K562 (cell line): ENCODE measurements at regions not wholly inside any gene's neighbourhood (a gene's known extent, or its start where the extent isn't known, plus 50 kb on each side); places are given as distances from the start of the nearest gene placed in this dataset.

ENCODE experiments used
- FOS ChIP-seq: IDR thresholded peaks from 3 replicates; pipeline ENCODE4 v1.6.1; 2011; ENCODE audit not compliant: insufficient read length; ENCODE audit errors: extremely low read depth
- KLF6 ChIP-seq: fragments of 250-450 bp; sonication (Bioruptor Pico); IDR thresholded peaks from 2 replicates; pipeline ENCODE4 v1.4.0; 2020; ENCODE audit warnings: mild to moderate bottlenecking, moderate library complexity, borderline replicate concordance
- MYNN ChIP-seq, 2 experiments: sonication (generic); formaldehyde crosslinking in 1 of 2; IDR thresholded peaks; 2 replicates each; pipeline versions ENCODE4 v1.5.0 to v1.6.1; 2016 to 2020; ENCODE audit warnings: antibody characterized with exemption in 1 of 2, missing genetic modification reagents in 1 of 2
- POLR2AphosphoS5 ChIP-seq: IDR thresholded peaks from 2 replicates; pipeline ENCODE4 v1.6.1; 2011; ENCODE audit warnings: mild to moderate bottlenecking, low read depth, low read length, moderate library complexity; ENCODE audit not compliant: control insufficient read depth, insufficient read depth
- RUNX1 ChIP-seq: sonication (generic); IDR thresholded peaks from 2 replicates; pipeline ENCODE4 v1.6.1; 2016; ENCODE audit warnings: antibody characterized with exemption, low read depth
- TAF1 ChIP-seq: IDR thresholded peaks from 2 replicates; pipeline ENCODE4 v1.6.1; 2011; ENCODE audit warnings: mild to moderate bottlenecking, low read length, moderate library complexity; ENCODE audit not compliant: insufficient read depth, control insufficient read depth, severe bottlenecking; ENCODE audit errors: extremely low read depth
- YY1 ChIP-seq, 3 experiments: IDR thresholded peaks; 2 replicates each; pipeline ENCODE4 v1.6.1; 2011; ENCODE audit warnings: low read length in 2 of 3, mild to moderate bottlenecking in 2 of 3, moderate library complexity in 2 of 3, borderline replicate concordance in 1 of 3, control low read depth in 1 of 3, low read depth in 1 of 3; ENCODE audit not compliant: insufficient read depth in 3 of 3, insufficient replicate concordance in 2 of 3, control insufficient read depth in 1 of 3, insufficient read length in 1 of 3; ENCODE audit errors: extremely low read depth in 1 of 3
- TF ChIP-seq, protein P1 (sequence below): IDR thresholded peaks from 3 replicates; pipeline ENCODE4 v1.6.1; 2011; ENCODE audit warnings: borderline replicate concordance, mild to moderate bottlenecking; ENCODE audit not compliant: insufficient read length, insufficient read depth
- TF ChIP-seq, protein P2 (sequence below): IDR thresholded peaks from 2 replicates; pipeline ENCODE4 v1.6.1; 2016; ENCODE audit warnings: missing genetic modification characterization, missing compliant biosample characterization

- TF ChIP-seq POLR2AphosphoS5, result no peak
- TF ChIP-seq, protein P1, sequence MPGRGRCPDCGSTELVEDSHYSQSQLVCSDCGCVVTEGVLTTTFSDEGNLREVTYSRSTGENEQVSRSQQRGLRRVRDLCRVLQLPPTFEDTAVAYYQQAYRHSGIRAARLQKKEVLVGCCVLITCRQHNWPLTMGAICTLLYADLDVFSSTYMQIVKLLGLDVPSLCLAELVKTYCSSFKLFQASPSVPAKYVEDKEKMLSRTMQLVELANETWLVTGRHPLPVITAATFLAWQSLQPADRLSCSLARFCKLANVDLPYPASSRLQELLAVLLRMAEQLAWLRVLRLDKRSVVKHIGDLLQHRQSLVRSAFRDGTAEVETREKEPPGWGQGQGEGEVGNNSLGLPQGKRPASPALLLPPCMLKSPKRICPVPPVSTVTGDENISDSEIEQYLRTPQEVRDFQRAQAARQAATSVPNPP, result no peak
- TF ChIP-seq MYNN (IDR thresholded peaks at IDR 0.05), result no peak
- TF ChIP-seq MYNN (CRISPR knock-in tag; IDR thresholded peaks at IDR 0.05), result no peak
- no peak for TF ChIP-seq KLF6 (CRISPR knock-in tag)
- TF ChIP-seq RUNX1, result no peak
- TF ChIP-seq, protein P2, sequence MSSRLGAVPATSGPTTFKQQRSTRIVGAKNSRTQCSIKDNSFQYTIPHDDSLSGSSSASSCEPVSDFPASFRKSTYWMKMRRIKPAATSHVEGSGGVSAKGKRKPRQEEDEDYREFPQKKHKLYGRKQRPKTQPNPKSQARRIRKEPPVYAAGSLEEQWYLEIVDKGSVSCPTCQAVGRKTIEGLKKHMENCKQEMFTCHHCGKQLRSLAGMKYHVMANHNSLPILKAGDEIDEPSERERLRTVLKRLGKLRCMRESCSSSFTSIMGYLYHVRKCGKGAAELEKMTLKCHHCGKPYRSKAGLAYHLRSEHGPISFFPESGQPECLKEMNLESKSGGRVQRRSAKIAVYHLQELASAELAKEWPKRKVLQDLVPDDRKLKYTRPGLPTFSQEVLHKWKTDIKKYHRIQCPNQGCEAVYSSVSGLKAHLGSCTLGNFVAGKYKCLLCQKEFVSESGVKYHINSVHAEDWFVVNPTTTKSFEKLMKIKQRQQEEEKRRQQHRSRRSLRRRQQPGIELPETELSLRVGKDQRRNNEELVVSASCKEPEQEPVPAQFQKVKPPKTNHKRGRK (tag), result no peak
- no peak for TF ChIP-seq YY1 (IDR thresholded peaks at IDR 0.05; ENCODE audit: borderline replicate concordance in 1 of 3, control insufficient read depth in 1 of 3, extremely low read depth in 1 of 3, insufficient read depth in 3 of 3, insufficient read length in 1 of 3, insufficient replicate concordance in 2 of 3, low read depth in 1 of 3, low read length in 2 of 3)
- no peak for TF ChIP-seq FOS
- no peak for TF ChIP-seq TAF1
These were observed 375.7 kb upstream of the CAMK1G start for GRCh38 chr1:209207701-209208286.
